Cardiac muscle cell (in vitro differentiated cells and primary cell): ENCODE measurements at regions not wholly inside any gene's neighbourhood (a gene's known extent, or its start where the extent isn't known, plus 50 kb on each side); places are given as distances from the start of the nearest gene placed in this dataset.

ENCODE experiments used
- DNase-seq, 2 donors: peaks; one replicate each; pipeline versions ENCODE4 v3.0.0 to v3.0.0-alpha.2; 2010 to 2017; ENCODE audit warnings: low read depth in 1 of 2, low spot score in 1 of 2
- H3K27ac ChIP-seq: fragments of 200-600 bp; sonication (generic); 2 replicates; pipeline ENCODE4 v1.5.1; 2016
- H3K27me3 ChIP-seq: fragments of 200-600 bp; sonication (generic); 2 replicates; pipeline ENCODE4 v1.6.0; 2016; ENCODE audit warnings: control low read depth
- H3K36me3 ChIP-seq: fragments of 200-600 bp; sonication (generic); 2 replicates; pipeline ENCODE4 v1.5.1; 2016; ENCODE audit warnings: control low read depth
- H3K4me1 ChIP-seq: fragments of 200-600 bp; sonication (generic); 2 replicates; pipeline ENCODE4 v1.8.1; 2017; ENCODE audit warnings: low read depth, mild to moderate bottlenecking, mixed run types
- H3K4me3 ChIP-seq: fragments of 200-600 bp; sonication (generic); 2 replicates; pipeline ENCODE4 v1.5.1; 2016; ENCODE audit warnings: mild to moderate bottlenecking
- H3K9me3 ChIP-seq: fragments of 200-600 bp; sonication (generic); 2 replicates; pipeline ENCODE4 v1.5.1; 2017; ENCODE audit warnings: low read depth, mild to moderate bottlenecking, control low read depth
- CTCF ChIP-seq: IDR thresholded peaks from 2 replicates; pipeline ENCODE4 v1.5.1; 2012; ENCODE audit warnings: low read depth, mild to moderate bottlenecking, low read length

GRCh38 chr6:144350528-144350880, 65.4 kb downstream of the UTRN start:
- no peaks in the 10 kb centered on the region for H3K36me3 ChIP-seq
- no peak for DNase-seq
- H3K4me1 ChIP-seq: peaks cover 12% of the 10 kb centered on the region
- no peak for TF ChIP-seq CTCF
- no peak overlapping the region for H3K27ac ChIP-seq
- no peak overlapping the region for H3K4me3 ChIP-seq
- H3K9me3 ChIP-seq: no peaks in the 10 kb centered on the region
- H3K27me3 ChIP-seq: no peaks in the 10 kb centered on the region

GRCh38 chr6:144351379-144352127, 66.4 kb downstream of the UTRN start:
- peak overlapping the region; percentile 58 for H3K27ac ChIP-seq
- H3K9me3 ChIP-seq: no peaks in the 10 kb centered on the region
- H3K4me3 ChIP-seq: no peak overlapping the region
- H3K27me3 ChIP-seq: no peaks in the 10 kb centered on the region
- no peaks in the 10 kb centered on the region for H3K36me3 ChIP-seq
- DNase-seq: no peak
- H3K4me1 ChIP-seq: peaks cover 12% of the 10 kb centered on the region
- TF ChIP-seq CTCF: no peak

GRCh38 chr6:144352331-144352730, 67.2 kb downstream of the UTRN start:
- Histone ChIP-seq H3K4me1 (peaks cover 9% of the 10 kb centered on the region), H3K27me3 (no peaks in the 10 kb centered on the region), H3K27ac (peak overlapping the region; percentile 58), H3K36me3 (no peaks in the 10 kb centered on the region), H3K9me3 (no peaks in the 10 kb centered on the region), H3K4me3 (no peak overlapping the region)
- DNase-seq: peak in 1 of 2 donors; percentile 66
- TF ChIP-seq CTCF: no peak

- Histone ChIP-seq H3K27ac (no peak overlapping the region), H3K4me3 (no peak overlapping the region), H3K27me3 (no peaks in the 10 kb centered on the region), H3K36me3 (no peaks in the 10 kb centered on the region), H3K9me3 (no peaks in the 10 kb centered on the region), H3K4me1 (peaks cover 9% of the 10 kb centered on the region)
- no peak for DNase-seq
- TF ChIP-seq CTCF: no peak
Observed at GRCh38 chr6:144353871-144354314, 68.8 kb downstream of the UTRN start.

- no peaks in the 10 kb centered on the region for H3K9me3 ChIP-seq
- H3K27me3 ChIP-seq: no peaks in the 10 kb centered on the region
- no peaks in the 10 kb centered on the region for H3K36me3 ChIP-seq
- H3K4me1 ChIP-seq: no peaks in the 10 kb centered on the region
- no peak for DNase-seq
- TF ChIP-seq CTCF: no peak
- no peak overlapping the region for H3K27ac ChIP-seq
- no peak overlapping the region for H3K4me3 ChIP-seq
Observed at GRCh38 chr6:144359783-144360182, 74.6 kb downstream of the UTRN start.
